ENCODE measurements at regions not wholly inside any gene's neighbourhood (a gene's known extent, or its start where the extent isn't known, plus 50 kb on each side); places are given as distances from the start of the nearest gene placed in this dataset.
"Not testable (repeated sequence)": the region's sequence is repeated elsewhere in the genome, so short reads cannot be mapped to it uniquely, and the experiment has no call there.

DNA sequence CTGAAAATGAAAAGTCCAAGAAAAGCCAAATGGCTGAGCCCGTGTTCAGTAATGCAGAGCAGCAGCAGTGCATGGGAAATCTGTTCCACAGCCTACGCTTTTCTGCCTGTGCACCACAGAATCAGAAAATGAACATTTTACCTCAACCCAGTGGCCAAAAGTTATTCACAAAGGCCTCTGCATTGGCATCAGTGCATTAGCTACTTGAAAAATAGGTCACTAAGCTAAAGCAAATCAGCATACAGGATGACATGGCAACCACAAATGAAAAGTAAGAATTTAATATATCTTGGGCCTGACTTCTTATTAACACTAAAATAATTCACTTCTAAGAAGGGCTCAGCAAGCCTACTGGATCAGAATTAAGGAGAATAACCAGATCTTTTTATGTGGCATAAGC lies 1145.3 kb upstream of the CHAC2 start:
- TF ChIP-seq, protein P1, sequence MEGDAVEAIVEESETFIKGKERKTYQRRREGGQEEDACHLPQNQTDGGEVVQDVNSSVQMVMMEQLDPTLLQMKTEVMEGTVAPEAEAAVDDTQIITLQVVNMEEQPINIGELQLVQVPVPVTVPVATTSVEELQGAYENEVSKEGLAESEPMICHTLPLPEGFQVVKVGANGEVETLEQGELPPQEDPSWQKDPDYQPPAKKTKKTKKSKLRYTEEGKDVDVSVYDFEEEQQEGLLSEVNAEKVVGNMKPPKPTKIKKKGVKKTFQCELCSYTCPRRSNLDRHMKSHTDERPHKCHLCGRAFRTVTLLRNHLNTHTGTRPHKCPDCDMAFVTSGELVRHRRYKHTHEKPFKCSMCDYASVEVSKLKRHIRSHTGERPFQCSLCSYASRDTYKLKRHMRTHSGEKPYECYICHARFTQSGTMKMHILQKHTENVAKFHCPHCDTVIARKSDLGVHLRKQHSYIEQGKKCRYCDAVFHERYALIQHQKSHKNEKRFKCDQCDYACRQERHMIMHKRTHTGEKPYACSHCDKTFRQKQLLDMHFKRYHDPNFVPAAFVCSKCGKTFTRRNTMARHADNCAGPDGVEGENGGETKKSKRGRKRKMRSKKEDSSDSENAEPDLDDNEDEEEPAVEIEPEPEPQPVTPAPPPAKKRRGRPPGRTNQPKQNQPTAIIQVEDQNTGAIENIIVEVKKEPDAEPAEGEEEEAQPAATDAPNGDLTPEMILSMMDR (IDR thresholded peaks at IDR 0.05; ENCODE audit: borderline replicate concordance, insufficient read depth, low read depth, low read length) = no peak
- H3K4me3 ChIP-seq (ENCODE audit: low read depth, low read length) = no peak overlapping the region

DNA sequence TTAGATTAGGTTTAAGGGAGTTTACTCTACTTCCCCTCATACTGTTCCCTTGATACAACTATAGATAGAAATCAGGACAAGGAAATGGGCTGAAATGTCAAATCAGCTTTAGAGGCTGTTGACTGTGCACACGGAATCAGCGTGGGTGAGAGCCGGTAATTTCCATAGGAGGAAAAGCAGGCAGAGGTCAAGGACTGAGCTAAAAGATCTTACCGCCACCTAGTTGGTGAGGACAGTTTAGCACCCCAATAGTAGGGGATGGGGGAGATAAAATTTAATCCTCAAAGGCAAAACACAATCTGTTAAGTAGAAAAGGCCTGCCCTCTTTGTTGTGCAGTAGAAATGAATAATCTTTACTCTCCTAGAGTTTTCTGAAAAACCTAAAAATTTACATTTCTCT lies 1154.5 kb upstream of the CHAC2 start:
- TF ChIP-seq, protein P1 (IDR thresholded peaks at IDR 0.05; ENCODE audit: borderline replicate concordance, insufficient read depth, low read depth, low read length) = no peak
- no peak overlapping the region for H3K4me3 ChIP-seq (ENCODE audit: low read depth, low read length)

DNA sequence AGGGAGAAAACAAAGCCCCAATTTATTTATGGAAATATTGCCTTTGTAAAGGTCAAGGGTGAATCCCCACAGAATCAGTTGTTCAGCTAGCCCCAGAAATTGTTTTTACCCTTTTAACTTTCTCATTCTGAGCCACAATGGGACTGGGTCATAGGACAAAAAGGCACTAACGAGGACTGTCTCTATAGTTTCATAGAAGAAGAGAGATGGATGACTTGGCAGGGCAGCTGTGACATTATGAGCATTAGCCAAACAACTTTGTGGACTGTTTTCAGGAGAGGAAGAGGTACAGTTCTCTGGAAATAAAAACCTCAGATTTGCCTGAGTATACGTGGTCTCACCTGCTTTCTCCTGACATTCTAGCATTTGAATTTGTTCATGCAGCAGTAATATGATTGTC lies 1155.8 kb upstream of the CHAC2 start:
- TF ChIP-seq, protein P1 (IDR thresholded peaks at IDR 0.05; ENCODE audit: borderline replicate concordance, insufficient read depth, low read depth, low read length) = no peak
- no peak overlapping the region for H3K4me3 ChIP-seq (ENCODE audit: low read depth, low read length)

DNA sequence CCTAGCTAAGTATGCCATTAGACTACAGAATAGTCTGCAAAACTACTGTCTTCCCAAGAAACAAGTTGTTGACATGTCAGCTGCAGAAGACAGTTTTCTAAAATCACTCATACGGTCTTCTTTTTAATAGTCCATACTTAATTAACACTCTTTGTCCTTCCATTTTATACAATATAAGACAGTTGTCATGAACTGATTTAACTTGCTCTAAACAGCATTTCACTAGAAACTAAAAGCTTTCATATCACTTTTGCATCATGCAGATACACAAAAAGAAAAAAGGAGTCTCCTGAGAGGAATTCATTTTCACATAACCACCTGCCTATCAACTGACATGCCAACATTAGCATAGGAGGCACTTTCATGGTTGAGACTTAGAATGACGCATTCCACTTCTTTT lies 1159.6 kb upstream of the CHAC2 start:
- no peak overlapping the region for H3K4me3 ChIP-seq (ENCODE audit: low read depth, low read length)
- TF ChIP-seq, protein P1 (IDR thresholded peaks at IDR 0.05; ENCODE audit: borderline replicate concordance, insufficient read depth, low read depth, low read length) = no peak

DNA sequence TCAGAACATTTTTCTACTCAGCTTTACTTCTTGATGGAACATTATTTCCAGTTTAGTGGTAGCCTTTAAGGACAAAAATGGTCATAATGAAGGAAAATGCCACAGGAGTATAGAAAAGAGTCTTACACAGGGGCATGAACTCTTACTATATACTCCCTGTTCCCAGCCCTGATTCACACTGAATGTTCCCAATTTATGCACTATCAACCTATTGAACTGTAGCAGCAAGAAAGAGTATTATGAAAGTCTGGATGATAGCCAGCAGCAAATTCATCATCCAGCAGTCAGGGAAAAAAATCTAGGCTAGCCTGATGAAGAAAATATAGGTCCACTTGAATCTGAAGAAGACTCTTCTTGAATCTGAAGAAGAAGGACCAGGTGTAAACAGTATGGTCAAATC lies 1170.3 kb upstream of the CHAC2 start:
- H3K4me3 ChIP-seq (ENCODE audit: low read depth, low read length) = no peak overlapping the region
- TF ChIP-seq, protein P1 (IDR thresholded peaks at IDR 0.05; ENCODE audit: borderline replicate concordance, insufficient read depth, low read depth, low read length) = no peak

DNA sequence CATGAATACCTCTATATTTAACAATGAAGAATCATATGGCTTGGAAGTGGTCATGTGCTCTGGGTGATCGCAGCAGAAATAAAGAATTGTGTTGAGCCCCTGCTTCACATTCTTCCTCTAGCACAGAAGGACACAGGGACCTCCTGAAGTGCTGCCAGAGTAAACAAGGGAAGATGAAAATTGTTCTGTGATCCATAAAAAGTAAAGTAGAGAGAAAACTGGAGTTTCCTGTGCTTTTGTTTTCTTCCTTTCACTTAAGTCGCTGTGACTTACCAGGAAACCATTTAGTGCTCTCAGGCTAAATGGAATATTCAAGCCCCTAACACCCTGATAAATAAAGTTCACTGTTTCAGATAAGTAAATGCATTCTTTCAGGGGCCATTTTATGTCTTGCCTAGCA lies 1173.6 kb upstream of the CHAC2 start:
- no peak overlapping the region for H3K4me3 ChIP-seq (ENCODE audit: low read depth, low read length)
- TF ChIP-seq, protein P1 (IDR thresholded peaks at IDR 0.05; ENCODE audit: borderline replicate concordance, insufficient read depth, low read depth, low read length) = no peak

DNA sequence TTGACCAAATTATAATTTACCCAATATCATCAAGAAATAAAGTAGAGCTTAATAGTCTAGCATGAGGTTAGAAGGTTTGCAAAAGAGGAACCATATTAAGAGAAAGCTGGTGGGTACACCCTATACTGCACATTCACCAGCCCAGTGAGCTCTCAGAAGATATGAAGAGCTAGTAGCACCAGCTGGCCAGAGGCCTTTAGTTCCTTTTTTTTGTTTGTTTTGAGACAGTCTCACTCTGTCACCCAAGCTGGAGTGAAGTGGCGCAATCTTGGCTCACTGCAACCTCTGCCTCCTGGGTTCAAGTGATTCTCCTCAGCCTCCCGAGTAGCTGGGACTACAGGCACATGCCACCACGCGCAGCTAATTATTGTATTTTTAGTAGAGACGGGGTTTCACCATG lies 1183.5 kb upstream of the CHAC2 start:
- H3K4me3 ChIP-seq (ENCODE audit: low read depth, low read length) = not testable (repeated sequence)

DNA sequence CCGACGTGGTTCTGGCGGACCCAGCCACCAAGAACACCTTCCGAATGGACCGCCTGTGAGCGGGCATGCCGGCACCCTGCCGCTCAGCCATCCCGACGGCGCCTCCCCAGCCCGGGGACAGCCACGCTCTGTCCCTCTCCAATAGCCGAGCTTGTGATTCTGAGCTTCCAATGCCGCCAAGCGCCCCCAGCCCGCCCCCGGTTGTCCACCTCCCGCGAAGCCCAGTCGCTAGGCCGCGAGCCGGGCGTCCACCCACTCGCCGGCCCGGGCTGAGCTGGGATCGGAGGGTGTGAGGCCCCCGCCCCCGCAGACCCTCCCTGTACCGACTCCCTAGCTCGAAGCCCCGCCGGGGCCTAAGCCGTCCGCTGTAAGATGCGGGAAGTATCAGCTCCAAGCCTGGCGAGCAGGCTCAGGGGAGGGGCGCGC lies 1195.1 kb upstream of the CHAC2 start:
- TF ChIP-seq, protein P1 (IDR thresholded peaks at IDR 0.05; ENCODE audit: borderline replicate concordance, insufficient read depth, low read depth, low read length) = no peak

More for the DNA sequence above, 1195.1 kb upstream of the CHAC2 start:
- no peak overlapping the region for H3K4me3 ChIP-seq (ENCODE audit: low read depth, low read length)
